AG09319 (cell line): ENCODE measurements at regions not wholly inside any gene's neighbourhood (a gene's known extent, or its start where the extent isn't known, plus 50 kb on each side); places are given as distances from the start of the nearest gene placed in this dataset.
"Not testable (repeated sequence)": the region's sequence is repeated elsewhere in the genome, so short reads cannot be mapped to it uniquely, and the experiment has no call there.

Experiments
- DNase-seq: peaks from one replicate; pipeline ENCODE4 v3.0.0-alpha.2; 2010; ENCODE audit warnings: low read depth; ENCODE audit errors: extremely low read depth
- TF ChIP-seq, protein P1 (sequence below): IDR thresholded peaks from 2 replicates; pipeline ENCODE4 v1.5.1; 2011; ENCODE audit warnings: low read depth, mild to moderate bottlenecking, inconsistent platforms, low read length, moderate library complexity

DNA sequence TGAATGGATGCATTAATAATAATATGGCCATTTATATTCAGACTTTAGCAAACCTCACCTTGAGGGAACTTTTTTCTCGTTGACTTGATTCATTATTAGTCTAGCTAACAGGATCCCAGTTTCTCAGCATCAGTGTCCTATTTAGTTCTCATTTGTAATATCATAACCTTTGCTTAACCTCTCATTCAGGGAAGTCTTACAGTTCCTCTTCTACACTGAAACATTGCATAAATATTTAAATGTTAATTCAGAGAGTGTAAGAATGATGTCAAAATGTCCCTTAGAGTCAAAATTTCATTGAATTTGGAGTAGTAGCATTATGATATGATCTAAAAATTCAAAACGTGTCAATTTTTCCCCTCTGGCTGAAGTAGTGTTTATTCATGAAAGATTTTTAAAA lies 650.1 kb downstream of the EFNA5 start:
- TF ChIP-seq, protein P1, sequence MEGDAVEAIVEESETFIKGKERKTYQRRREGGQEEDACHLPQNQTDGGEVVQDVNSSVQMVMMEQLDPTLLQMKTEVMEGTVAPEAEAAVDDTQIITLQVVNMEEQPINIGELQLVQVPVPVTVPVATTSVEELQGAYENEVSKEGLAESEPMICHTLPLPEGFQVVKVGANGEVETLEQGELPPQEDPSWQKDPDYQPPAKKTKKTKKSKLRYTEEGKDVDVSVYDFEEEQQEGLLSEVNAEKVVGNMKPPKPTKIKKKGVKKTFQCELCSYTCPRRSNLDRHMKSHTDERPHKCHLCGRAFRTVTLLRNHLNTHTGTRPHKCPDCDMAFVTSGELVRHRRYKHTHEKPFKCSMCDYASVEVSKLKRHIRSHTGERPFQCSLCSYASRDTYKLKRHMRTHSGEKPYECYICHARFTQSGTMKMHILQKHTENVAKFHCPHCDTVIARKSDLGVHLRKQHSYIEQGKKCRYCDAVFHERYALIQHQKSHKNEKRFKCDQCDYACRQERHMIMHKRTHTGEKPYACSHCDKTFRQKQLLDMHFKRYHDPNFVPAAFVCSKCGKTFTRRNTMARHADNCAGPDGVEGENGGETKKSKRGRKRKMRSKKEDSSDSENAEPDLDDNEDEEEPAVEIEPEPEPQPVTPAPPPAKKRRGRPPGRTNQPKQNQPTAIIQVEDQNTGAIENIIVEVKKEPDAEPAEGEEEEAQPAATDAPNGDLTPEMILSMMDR: no peak
- no peak for DNase-seq

DNA sequence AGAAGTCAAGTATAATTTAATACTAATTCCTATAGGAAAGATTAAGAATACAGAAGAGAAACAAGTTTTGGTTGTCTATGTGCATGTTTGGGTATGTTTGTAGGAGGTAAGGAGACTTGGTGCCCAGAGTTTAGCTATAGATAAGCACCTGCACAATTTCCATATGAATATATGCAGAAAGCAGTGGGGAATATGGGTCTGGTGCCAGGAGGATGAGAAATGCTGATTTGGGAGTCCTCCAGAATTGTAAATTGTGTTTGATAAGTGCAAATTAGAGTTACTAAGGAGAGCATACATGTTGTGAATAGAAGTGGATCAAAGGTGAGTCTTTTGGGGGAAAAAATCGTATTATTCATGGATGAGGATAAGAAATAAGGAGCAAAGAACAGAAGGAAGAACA lies 653.1 kb downstream of the EFNA5 start:
- TF ChIP-seq, protein P1: no peak
- DNase-seq: no peak

DNA sequence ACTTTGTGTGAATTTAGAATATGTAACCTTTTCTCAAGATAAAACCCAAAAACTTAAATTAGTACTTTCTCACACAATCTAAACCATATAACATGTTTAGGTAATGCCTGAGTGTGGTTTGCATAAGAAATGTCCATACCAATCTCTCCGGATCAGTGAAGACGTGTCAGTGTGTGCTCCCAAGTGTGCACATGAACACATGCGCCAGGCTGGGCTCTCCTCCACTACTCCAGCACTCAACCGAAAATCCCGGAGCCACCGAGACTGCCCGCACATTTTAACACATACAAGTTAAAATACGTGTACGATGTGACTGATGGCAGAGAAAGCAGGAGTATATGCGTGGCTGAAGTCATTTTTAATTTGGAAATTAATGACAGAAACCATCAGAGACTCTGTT lies 658.4 kb downstream of the EFNA5 start:
- no peak for DNase-seq

DNA sequence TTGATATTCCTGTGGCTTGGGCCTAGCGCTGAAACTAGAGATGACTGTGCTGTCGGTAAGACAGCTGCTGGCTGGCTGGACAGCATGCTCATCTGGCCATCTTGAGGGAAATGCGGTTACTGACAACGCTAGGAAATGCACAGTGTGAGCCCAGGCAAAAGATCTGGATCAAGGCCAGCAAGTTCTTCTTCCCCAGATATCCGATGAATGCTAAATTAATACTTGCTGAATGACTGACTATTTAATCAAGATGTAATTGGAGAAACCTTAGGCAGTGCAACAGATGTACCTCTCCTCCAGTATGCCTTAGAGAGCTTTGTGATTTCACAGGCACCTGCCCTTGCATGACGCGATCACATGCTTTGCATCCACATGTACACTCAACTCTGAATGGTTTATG lies 659.1 kb downstream of the EFNA5 start:
- TF ChIP-seq, protein P1: no peak
- DNase-seq: no peak

More for the DNA sequence above, 658.4 kb downstream of the EFNA5 start:
- TF ChIP-seq, protein P1: no peak

DNA sequence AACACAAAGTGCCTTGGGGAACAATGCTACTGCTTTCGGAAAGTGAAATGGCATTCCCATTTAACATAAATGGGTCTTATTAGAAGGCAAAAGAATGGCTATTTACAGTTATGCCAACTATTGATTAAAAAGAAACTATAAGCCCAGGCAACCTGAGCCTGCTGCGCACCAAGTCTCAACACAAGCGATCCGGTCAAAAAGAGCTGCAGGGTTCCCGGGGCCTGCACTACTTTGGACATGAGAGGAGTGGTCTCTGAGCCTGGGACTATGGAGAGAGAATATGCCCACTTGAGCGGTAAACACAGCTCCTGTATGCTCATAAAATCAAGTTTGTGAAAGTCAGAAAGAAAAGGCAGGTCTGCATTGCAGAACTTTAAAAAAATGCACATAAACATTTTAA lies 660.7 kb downstream of the EFNA5 start:
- no peak for DNase-seq
- TF ChIP-seq, protein P1: no peak

DNA sequence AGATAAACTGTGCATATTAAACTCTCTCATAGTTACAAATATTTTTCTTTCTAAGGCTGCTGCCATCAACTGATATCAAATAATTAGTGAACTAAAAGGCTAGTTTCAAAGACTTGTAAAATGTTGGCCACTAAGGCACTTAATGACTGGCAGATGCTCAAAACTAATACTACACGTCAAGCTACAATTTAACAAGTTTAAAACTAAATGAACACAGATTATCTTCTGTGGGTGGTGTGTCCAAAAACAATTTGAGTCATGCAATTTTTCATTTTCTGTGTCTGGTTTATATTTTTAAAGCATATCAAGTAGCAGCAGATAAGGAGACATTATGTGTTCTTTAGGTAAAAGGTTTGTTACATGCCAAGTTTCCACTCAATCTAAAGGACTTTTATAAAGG lies 665.1 kb downstream of the EFNA5 start:
- no peak for DNase-seq

DNA sequence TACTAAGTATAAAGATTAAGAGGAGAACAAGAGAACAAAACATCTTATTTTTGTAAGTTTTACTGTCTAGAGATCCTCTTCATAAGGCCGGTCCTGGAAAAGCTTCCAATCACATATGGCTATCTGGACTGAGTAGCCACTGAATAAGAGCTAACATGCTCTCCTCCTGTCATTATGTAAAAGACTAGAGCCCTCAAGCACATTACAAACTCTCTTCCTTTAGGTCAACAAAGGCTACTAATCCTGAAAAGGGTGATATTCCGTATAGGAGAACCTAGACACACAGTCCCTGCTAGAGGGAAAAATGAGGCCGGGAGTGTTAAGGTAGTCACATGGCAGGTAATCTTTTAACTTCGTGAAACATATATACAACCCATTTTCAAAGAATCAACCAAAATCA lies 665.6 kb downstream of the EFNA5 start:
- no peak for DNase-seq
- TF ChIP-seq, protein P1: no peak

More for the DNA sequence above, 665.1 kb downstream of the EFNA5 start:
- TF ChIP-seq, protein P1: no peak

DNA sequence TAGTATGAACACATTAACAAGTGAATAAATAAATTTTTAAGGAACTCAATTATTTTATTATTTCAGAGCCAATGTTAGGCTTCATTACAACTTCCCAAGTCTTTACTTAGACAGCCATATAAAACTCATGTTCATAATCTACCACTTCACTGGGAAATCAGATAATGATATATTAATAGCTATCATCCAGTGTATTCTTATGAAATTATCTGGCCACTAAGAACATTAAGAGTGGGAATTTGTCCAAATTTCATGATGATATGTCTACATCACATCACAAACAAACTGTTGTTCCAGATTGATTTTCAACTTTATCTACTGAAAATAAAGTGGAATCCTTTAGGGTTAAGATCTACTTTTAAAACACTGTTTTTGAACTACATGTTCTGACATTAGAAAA lies 668.6 kb downstream of the EFNA5 start:
- TF ChIP-seq, protein P1: no peak
- DNase-seq: no peak

DNA sequence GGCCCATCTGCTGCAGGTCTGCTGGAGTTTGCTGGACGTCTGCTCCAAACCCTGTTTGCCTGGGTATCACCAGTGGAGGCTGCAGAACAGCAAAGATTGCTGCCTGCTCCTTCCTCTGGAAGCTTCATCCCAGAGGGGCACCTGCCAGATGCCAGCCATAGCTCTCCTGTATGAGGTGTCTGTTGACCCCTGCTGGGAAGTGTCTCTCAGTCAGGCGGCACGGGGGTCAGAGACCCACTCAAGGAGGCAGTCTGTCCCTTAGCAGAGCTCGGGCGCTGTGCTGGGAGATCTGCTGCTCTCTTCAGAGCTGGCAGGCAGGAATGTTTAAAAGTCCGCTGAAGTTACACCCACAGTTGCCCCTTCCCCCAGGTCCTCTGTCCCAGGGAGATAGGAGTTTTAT lies 671.2 kb downstream of the EFNA5 start:
- not testable (repeated sequence) for DNase-seq
